ENCODE measurements at regions not wholly inside any gene's neighbourhood (a gene's known extent, or its start where the extent isn't known, plus 50 kb on each side); places are given as distances from the start of the nearest gene placed in this dataset.

GRCh38 chr17:72175787-72176515 is 55.1 kb downstream of the SOX9 start:
- Histone ChIP-seq H3K4me1 (ENCODE audit: insufficient read depth, low read length, poor library complexity, severe bottlenecking) (no peaks in the 10 kb centered on the region), H3K4me3 (ENCODE audit: low read length, poor library complexity, severe bottlenecking) (no peak overlapping the region), H3K36me3 (ENCODE audit: insufficient read depth, low read length) (no peaks in the 10 kb centered on the region), H3F3A (ENCODE audit: low read depth) (no peaks in the 10 kb centered on the region), H3K4me2 (ENCODE audit: low read depth, low read length, poor library complexity, severe bottlenecking) (no peak overlapping the region), H3K79me2 (ENCODE audit: insufficient read depth, low read length) (no peaks in the 10 kb centered on the region), H2AFZ (ENCODE audit: low read length) (no peak overlapping the region), H4K20me1 (ENCODE audit: insufficient read depth, low read length, poor library complexity, severe bottlenecking) (no peaks in the 10 kb centered on the region), H3K27me3 (ENCODE audit: insufficient read depth, low read length, poor library complexity, severe bottlenecking) (no peaks in the 10 kb centered on the region), H3K9me3 (ENCODE audit: insufficient read depth, low read depth, low read length) (no peaks in the 10 kb centered on the region; the same call in 1 of the 2 replicates), H3K9ac (ENCODE audit: low read depth, low read length, poor library complexity, severe bottlenecking) (no peak overlapping the region), H3K9me2 (replicated peaks; ENCODE audit: low read depth, low read length) (no peaks in the 10 kb centered on the region)
- no peak for TF ChIP-seq EZH2phosphoT487 (IDR thresholded peaks at IDR 0.05; ENCODE audit: borderline replicate concordance)
- TF ChIP-seq, protein P1, sequence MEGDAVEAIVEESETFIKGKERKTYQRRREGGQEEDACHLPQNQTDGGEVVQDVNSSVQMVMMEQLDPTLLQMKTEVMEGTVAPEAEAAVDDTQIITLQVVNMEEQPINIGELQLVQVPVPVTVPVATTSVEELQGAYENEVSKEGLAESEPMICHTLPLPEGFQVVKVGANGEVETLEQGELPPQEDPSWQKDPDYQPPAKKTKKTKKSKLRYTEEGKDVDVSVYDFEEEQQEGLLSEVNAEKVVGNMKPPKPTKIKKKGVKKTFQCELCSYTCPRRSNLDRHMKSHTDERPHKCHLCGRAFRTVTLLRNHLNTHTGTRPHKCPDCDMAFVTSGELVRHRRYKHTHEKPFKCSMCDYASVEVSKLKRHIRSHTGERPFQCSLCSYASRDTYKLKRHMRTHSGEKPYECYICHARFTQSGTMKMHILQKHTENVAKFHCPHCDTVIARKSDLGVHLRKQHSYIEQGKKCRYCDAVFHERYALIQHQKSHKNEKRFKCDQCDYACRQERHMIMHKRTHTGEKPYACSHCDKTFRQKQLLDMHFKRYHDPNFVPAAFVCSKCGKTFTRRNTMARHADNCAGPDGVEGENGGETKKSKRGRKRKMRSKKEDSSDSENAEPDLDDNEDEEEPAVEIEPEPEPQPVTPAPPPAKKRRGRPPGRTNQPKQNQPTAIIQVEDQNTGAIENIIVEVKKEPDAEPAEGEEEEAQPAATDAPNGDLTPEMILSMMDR (conservative IDR thresholded peaks at IDR 0.05; ENCODE audit: low read length), result no peak

DNA sequence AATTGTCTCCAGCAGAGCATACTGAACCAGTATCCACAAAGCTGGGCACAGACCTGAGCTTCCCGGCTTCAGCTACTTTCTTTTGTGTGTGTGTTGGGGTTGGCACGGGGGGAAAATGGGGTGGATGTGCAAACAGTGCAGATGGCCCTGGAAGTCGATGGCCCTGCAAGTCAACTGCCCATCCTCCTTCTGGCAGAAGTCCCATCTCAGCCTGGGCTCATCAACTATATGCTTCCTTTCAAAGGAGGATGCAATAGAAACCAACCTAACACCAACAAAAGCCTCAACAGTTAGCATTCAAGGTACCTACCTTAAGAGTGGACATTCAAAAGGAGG is 55.7 kb downstream of the SOX9 start:
- Histone ChIP-seq H3K27me3 (ENCODE audit: insufficient read depth, low read length, poor library complexity, severe bottlenecking) (no peaks in the 10 kb centered on the region), H3K4me1 (ENCODE audit: insufficient read depth, low read length, poor library complexity, severe bottlenecking) (no peaks in the 10 kb centered on the region), H3K79me2 (ENCODE audit: insufficient read depth, low read length) (no peaks in the 10 kb centered on the region), H3K9me2 (replicated peaks; ENCODE audit: low read depth, low read length) (no peaks in the 10 kb centered on the region), H4K20me1 (ENCODE audit: insufficient read depth, low read length, poor library complexity, severe bottlenecking) (no peaks in the 10 kb centered on the region), H3K9me3 (ENCODE audit: insufficient read depth, low read depth, low read length) (no peaks in the 10 kb centered on the region; the same call in 1 of the 2 replicates), H3K4me3 (ENCODE audit: low read length, poor library complexity, severe bottlenecking) (no peak overlapping the region), H2AFZ (ENCODE audit: low read length) (no peak overlapping the region), H3K9ac (ENCODE audit: low read depth, low read length, poor library complexity, severe bottlenecking) (no peak overlapping the region), H3K36me3 (ENCODE audit: insufficient read depth, low read length) (no peaks in the 10 kb centered on the region), H3F3A (ENCODE audit: low read depth) (no peaks in the 10 kb centered on the region), H3K4me2 (ENCODE audit: low read depth, low read length, poor library complexity, severe bottlenecking) (no peak overlapping the region)
- no peak for TF ChIP-seq EZH2phosphoT487 (IDR thresholded peaks at IDR 0.05; ENCODE audit: borderline replicate concordance)
- TF ChIP-seq, protein P1 (conservative IDR thresholded peaks at IDR 0.05; ENCODE audit: low read length), result no peak

DNA sequence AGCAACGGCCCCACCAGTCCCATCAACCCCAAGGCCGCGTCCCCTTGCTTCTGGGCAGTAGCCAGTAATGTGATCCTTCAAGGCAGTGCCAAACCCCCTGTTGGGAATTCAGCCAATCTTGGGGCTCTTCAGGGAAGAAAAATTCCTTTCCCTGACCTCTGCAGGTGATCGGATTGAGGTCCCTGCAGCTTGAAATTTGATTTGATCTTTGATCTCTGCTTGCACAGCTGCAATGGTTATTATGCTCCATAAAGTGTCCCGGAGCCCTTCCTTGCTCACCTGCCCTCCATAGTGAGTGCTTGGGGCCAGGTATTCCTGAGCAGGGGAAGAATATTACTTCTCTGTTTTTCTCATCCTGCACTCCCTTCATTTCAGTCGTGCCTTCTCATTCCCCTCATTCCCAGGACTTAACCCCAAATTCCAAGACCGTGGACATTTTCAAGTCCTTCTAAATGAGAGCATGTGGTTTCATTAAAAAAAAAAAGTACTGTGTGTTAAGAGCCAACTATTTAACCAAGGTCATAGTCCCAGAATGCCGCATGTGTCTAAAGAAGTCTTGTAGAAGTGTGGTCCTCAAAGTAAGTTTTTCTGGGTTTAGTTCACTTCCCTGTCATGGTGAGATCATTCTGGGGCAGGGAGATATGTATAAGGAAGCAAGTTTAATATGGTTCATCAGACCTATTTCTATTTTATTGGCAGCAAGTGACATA is 56.3 kb downstream of the SOX9 start:
- Histone ChIP-seq H4K20me1 (ENCODE audit: insufficient read depth, low read length, poor library complexity, severe bottlenecking) (no peaks in the 10 kb centered on the region), H3K4me3 (ENCODE audit: low read length, poor library complexity, severe bottlenecking) (no peak overlapping the region), H3K9me2 (replicated peaks; ENCODE audit: low read depth, low read length) (no peaks in the 10 kb centered on the region), H3K27me3 (ENCODE audit: insufficient read depth, low read length, poor library complexity, severe bottlenecking) (no peaks in the 10 kb centered on the region), H2AFZ (ENCODE audit: low read length) (no peak overlapping the region), H3K79me2 (ENCODE audit: insufficient read depth, low read length) (no peaks in the 10 kb centered on the region), H3K9ac (ENCODE audit: low read depth, low read length, poor library complexity, severe bottlenecking) (no peak overlapping the region), H3K36me3 (ENCODE audit: insufficient read depth, low read length) (no peaks in the 10 kb centered on the region), H3K4me2 (ENCODE audit: low read depth, low read length, poor library complexity, severe bottlenecking) (no peak overlapping the region), H3F3A (ENCODE audit: low read depth) (no peaks in the 10 kb centered on the region), H3K9me3 (ENCODE audit: insufficient read depth, low read depth, low read length) (no peaks in the 10 kb centered on the region; the same call in 1 of the 2 replicates), H3K4me1 (ENCODE audit: insufficient read depth, low read length, poor library complexity, severe bottlenecking) (no peaks in the 10 kb centered on the region)
- TF ChIP-seq EZH2phosphoT487 (IDR thresholded peaks at IDR 0.05; ENCODE audit: borderline replicate concordance), result no peak
- TF ChIP-seq, protein P1 (conservative IDR thresholded peaks at IDR 0.05; ENCODE audit: low read length), result no peak

All from Loucy (cell line).